ENCODE measurements at regions not wholly inside any gene's neighbourhood (a gene's known extent, or its start where the extent isn't known, plus 50 kb on each side); places are given as distances from the start of the nearest gene placed in this dataset.
"Not testable (repeated sequence)": the region's sequence is repeated elsewhere in the genome, so short reads cannot be mapped to it uniquely, and the experiment has no call there.

DNA sequence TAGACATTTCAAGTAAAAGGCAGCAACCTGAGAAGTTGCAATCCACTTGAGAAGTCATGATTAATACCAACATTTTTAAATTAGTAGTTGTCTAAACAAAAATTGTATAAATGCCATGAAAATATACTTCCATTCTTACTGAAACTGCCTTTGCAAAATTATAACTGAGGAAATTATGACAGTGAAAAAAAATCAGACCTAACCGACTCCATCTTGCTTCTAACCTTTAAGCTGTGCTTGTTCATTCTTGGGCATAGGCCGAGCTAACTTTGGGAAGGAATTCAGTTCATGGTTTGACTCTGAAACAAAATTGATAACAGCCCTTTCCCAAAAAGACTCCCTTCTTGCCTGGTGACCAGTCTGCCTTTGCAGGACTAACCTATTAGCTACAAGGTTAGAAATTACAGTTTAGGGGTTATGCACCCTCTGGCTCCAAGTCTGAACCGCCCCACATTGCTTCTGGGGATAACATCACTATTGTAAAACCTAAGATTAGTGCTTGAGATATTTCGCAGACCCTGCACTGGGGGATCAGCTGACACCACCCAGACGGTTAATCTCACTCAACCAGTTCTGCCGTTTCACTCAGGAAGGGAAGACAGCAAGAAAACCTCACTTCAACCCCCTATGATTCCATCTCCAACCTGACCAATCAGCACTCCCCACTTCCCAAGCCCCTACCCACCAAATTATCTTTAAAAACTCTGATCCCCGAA, 136.1 kb upstream of the ADAMTS3 start:
- not testable (repeated sequence) for H3K4me3 Mint-ChIP-seq; H3K27me3 Mint-ChIP-seq (ENCODE audit: low read depth in 2 of 2); H3K4me1 ChIP-seq (ENCODE audit: control insufficient read depth, insufficient read depth, low read length); H3K36me3 Mint-ChIP-seq; H3K4me3 ChIP-seq (ENCODE audit: low read length); H3K27ac ChIP-seq (ENCODE audit: low read length); ATAC-seq; H3K4me1 Mint-ChIP-seq; DNase-seq; H3K27me3 ChIP-seq (ENCODE audit: control insufficient read depth, insufficient read depth, low read length); H3K27ac Mint-ChIP-seq; H3K9me3 Mint-ChIP-seq; H3K9me3 ChIP-seq (ENCODE audit: control insufficient read depth, insufficient read depth, low read length); H3K36me3 ChIP-seq (ENCODE audit: control insufficient read depth, insufficient read depth, low read length)
- intact Hi-C loops (cut with micrococcal nuclease) = loop anchor here (5.0 kb wide), 2 partner anchors 552 to 947 kb away; partner anchors contain the start of gene ANKRD17
- 67% methylated on average over 7 of the region's 7 CpGs for WGBS (ENCODE audit: insufficient coverage)

DNA sequence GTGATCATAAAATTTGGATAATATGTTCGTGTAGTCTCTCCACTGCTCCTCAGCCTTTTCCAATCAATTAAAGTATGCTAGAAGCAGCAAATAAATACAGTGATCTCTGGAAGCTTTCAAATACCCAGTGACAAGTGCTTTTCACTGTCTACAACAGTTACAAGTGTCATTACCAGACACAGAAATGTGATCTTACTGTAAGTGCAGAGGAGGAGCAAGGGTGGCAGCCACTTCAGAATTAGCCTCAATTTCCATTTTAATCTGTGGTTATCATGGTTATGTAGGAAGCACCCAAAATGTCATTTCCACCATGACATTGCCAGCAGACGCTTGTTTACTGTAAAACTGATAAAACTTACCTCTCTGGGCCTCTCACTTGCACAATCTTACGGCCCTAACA, 133.9 kb upstream of the ADAMTS3 start:
- no peak overlapping the region for H3K4me3 ChIP-seq (ENCODE audit: low read length)
- H3K36me3 ChIP-seq (ENCODE audit: control insufficient read depth, insufficient read depth, low read length) = no peaks in the 10 kb centered on the region
- no peaks in the 10 kb centered on the region for H3K9me3 Mint-ChIP-seq
- ATAC-seq = no peak
- no peaks in the 10 kb centered on the region for H3K27me3 Mint-ChIP-seq (ENCODE audit: low read depth in 2 of 2)
- no peaks in the 10 kb centered on the region for H3K4me1 ChIP-seq (ENCODE audit: control insufficient read depth, insufficient read depth, low read length)
- H3K27ac ChIP-seq (ENCODE audit: low read length) = no peak overlapping the region
- TF ChIP-seq, protein P1, sequence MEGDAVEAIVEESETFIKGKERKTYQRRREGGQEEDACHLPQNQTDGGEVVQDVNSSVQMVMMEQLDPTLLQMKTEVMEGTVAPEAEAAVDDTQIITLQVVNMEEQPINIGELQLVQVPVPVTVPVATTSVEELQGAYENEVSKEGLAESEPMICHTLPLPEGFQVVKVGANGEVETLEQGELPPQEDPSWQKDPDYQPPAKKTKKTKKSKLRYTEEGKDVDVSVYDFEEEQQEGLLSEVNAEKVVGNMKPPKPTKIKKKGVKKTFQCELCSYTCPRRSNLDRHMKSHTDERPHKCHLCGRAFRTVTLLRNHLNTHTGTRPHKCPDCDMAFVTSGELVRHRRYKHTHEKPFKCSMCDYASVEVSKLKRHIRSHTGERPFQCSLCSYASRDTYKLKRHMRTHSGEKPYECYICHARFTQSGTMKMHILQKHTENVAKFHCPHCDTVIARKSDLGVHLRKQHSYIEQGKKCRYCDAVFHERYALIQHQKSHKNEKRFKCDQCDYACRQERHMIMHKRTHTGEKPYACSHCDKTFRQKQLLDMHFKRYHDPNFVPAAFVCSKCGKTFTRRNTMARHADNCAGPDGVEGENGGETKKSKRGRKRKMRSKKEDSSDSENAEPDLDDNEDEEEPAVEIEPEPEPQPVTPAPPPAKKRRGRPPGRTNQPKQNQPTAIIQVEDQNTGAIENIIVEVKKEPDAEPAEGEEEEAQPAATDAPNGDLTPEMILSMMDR (IDR thresholded peaks at IDR 0.05) = no peak
- no peaks in the 10 kb centered on the region for H3K36me3 Mint-ChIP-seq
- no peak overlapping the region for H3K4me3 Mint-ChIP-seq
- H3K9me3 ChIP-seq (ENCODE audit: control insufficient read depth, insufficient read depth, low read length) = no peaks in the 10 kb centered on the region
- no peak for DNase-seq
- no peaks in the 10 kb centered on the region for H3K4me1 Mint-ChIP-seq
- intact Hi-C loops (cut with micrococcal nuclease) = loop anchor here (5.0 kb wide), 2 partner anchors 554 to 949 kb away; partner anchors contain the start of gene ANKRD17
- H3K27me3 ChIP-seq (ENCODE audit: control insufficient read depth, insufficient read depth, low read length) = no peaks in the 10 kb centered on the region
- H3K27ac Mint-ChIP-seq = no peak overlapping the region
- WGBS (ENCODE audit: insufficient coverage) = 33% methylated on average over 1 of the region's 3 CpGs

DNA sequence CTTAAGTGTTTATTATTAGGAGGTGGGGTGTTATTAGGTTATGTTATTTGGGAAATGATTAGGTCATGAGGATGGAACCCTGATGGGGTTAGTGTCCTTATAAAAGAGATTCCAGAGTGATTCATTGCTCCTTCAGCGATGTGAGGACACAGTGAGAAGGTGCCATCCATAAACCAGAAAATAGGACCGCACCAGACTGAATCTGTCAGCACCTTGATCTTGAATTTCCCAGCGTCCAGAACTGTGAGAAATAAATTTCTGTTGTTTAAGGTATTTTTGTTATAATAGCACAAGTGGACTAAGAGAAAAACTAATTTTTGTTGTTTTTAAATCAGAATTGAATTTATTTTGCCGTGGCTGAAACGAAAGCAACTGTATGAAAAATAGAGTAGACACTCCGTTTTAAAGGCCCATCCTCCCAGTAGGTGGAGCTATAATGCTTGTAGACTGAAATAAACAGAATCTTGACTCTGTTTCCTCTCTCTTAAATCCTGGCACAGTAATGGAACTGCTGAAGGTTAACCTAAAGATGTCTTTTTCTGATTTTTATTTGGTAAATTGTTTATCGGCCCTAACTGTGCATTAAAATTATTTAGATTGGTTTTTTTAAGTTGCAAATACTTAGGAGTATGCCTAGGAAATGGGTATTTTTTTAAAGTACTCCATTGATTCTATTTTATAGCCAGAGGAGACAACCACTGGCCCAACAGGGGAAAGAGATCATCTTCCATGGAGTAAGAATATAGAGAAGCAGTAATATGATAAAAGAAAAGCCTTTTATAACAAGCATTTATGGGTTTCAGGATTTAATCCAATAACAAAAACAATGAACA, 133.2 kb upstream of the ADAMTS3 start:
- Histone ChIP-seq H3K4me3 (ENCODE audit: low read length) (peak overlapping the region; percentile 15), H3K27ac (ENCODE audit: low read length) (no peak overlapping the region), H3K27me3 (ENCODE audit: control insufficient read depth, insufficient read depth, low read length) (no peaks in the 10 kb centered on the region), H3K9me3 (ENCODE audit: control insufficient read depth, insufficient read depth, low read length) (no peaks in the 10 kb centered on the region), H3K4me1 (ENCODE audit: control insufficient read depth, insufficient read depth, low read length) (no peaks in the 10 kb centered on the region), H3K36me3 (ENCODE audit: control insufficient read depth, insufficient read depth, low read length) (no peaks in the 10 kb centered on the region)
- DNase-seq (peak in 1 of 2 donors; percentile 58), ATAC-seq (peak in 1 of 3 donors; percentile 53)
- peak overlapping the region; percentile 66 for H3K4me3 Mint-ChIP-seq
- TF ChIP-seq, protein P1 (IDR thresholded peaks at IDR 0.05) = peak; percentile 31
- H3K36me3 Mint-ChIP-seq = no peaks in the 10 kb centered on the region
- no peak overlapping the region for H3K27ac Mint-ChIP-seq
- H3K4me1 Mint-ChIP-seq = no peaks in the 10 kb centered on the region
- H3K27me3 Mint-ChIP-seq (ENCODE audit: low read depth in 2 of 2) = no peaks in the 10 kb centered on the region
- WGBS (ENCODE audit: insufficient coverage) = 23% methylated on average over 7 of the region's 7 CpGs
- intact Hi-C loops (cut with micrococcal nuclease) = loop anchor here (5.0 kb wide), 2 partner anchors 555 to 950 kb away; partner anchors contain the start of gene ANKRD17
- H3K9me3 Mint-ChIP-seq = no peaks in the 10 kb centered on the region

DNA sequence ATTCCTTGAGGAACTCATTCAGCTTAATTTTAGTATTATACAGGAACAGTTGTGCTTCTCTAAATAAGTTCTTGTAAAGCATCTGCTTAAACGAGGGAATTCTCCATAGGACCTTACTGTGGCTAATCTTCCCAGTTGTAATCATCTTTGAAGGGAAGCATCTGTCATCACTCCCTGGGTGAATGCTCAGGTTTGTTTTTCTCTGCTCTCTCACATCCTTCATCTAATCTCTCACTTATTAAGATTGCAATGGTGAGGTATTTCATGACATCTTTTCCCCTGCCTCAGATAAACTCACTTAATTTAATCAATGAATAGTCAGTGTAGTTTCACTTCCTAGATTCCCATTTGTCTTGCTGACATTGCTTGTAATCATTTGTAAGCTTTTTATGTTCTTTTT, 121.8 kb upstream of the ADAMTS3 start:
- Mint-ChIP-seq H3K9me3 (peaks cover 0 to 4% of the 10 kb centered on the region in 2 donors), H3K27ac (no peak overlapping the region), H3K4me3 (no peak overlapping the region), H3K4me1 (no peaks in the 10 kb centered on the region), H3K27me3 (ENCODE audit: low read depth in 2 of 2) (no peaks in the 10 kb centered on the region), H3K36me3 (no peaks in the 10 kb centered on the region)
- H3K4me3 ChIP-seq (ENCODE audit: low read length) = no peak overlapping the region
- H3K9me3 ChIP-seq (ENCODE audit: control insufficient read depth, insufficient read depth, low read length) = no peaks in the 10 kb centered on the region
- TF ChIP-seq, protein P1 (IDR thresholded peaks at IDR 0.05) = no peak
- no peaks in the 10 kb centered on the region for H3K4me1 ChIP-seq (ENCODE audit: control insufficient read depth, insufficient read depth, low read length)
- intact Hi-C loops (cut with micrococcal nuclease) = no loop called here
- DNase-seq (no peak), ATAC-seq (no peak)
- 36% methylated on average over 1 of the region's 1 CpG for WGBS (ENCODE audit: insufficient coverage)
- no peaks in the 10 kb centered on the region for H3K27me3 ChIP-seq (ENCODE audit: control insufficient read depth, insufficient read depth, low read length)
- H3K27ac ChIP-seq (ENCODE audit: low read length) = no peak overlapping the region
- H3K36me3 ChIP-seq (ENCODE audit: control insufficient read depth, insufficient read depth, low read length) = no peaks in the 10 kb centered on the region

Measured in natural killer cell (primary cell).